ENCODE measurements at regions not wholly inside any gene's neighbourhood (a gene's known extent, or its start where the extent isn't known, plus 50 kb on each side); places are given as distances from the start of the nearest gene placed in this dataset.

DNA sequence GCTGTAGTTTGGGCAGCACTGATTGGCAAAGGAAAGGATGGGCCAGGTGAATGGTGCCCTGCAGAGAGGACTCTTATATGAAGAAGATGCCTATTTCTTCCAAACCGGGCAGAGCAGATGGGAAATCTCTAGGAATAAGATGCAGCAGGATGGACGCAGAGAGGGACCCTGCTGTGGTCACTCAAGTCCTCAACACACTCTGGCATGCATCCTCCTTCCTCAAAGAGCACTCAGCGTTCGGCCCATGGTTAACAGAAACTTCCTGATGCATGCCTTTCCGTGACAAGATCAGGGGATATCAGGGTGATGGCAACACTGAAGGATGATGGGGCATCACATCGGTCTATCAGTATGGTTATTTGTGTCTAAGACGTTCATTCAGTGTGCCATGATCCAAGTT lies 232.7 kb downstream of the TTC32 start:
- TF ChIP-seq, protein P1, sequence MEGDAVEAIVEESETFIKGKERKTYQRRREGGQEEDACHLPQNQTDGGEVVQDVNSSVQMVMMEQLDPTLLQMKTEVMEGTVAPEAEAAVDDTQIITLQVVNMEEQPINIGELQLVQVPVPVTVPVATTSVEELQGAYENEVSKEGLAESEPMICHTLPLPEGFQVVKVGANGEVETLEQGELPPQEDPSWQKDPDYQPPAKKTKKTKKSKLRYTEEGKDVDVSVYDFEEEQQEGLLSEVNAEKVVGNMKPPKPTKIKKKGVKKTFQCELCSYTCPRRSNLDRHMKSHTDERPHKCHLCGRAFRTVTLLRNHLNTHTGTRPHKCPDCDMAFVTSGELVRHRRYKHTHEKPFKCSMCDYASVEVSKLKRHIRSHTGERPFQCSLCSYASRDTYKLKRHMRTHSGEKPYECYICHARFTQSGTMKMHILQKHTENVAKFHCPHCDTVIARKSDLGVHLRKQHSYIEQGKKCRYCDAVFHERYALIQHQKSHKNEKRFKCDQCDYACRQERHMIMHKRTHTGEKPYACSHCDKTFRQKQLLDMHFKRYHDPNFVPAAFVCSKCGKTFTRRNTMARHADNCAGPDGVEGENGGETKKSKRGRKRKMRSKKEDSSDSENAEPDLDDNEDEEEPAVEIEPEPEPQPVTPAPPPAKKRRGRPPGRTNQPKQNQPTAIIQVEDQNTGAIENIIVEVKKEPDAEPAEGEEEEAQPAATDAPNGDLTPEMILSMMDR (IDR thresholded peaks at IDR 0.05), result no peak
- no peak for TF ChIP-seq POLR2A (IDR thresholded peaks at IDR 0.05)

All from esophagus squamous epithelium (tissue), 4 donors.